ENCODE measurements at regions not wholly inside any gene's neighbourhood (a gene's known extent, or its start where the extent isn't known, plus 50 kb on each side); places are given as distances from the start of the nearest gene placed in this dataset.

GRCh38 chr6:82013561-82014530, 233.7 kb downstream of the IBTK start:
- Histone ChIP-seq H3K27me3 (ENCODE audit: insufficient read depth, low read length, poor library complexity) (no peaks in the 10 kb centered on the region), H3K9ac (ENCODE audit: low read depth, low read length) (no peak overlapping the region), H3K4me3 (ENCODE audit: low read depth in 1 of 2, low read length in 2 of 2) (no peak overlapping the region), H3K79me2 (ENCODE audit: insufficient read depth, low read length) (no peaks in the 10 kb centered on the region), H3K27ac (ENCODE audit: low read length) (no peak overlapping the region), H3K36me3 (ENCODE audit: insufficient read depth, low read length) (no peaks in the 10 kb centered on the region), H3K4me1 (ENCODE audit: insufficient read depth, low read length) (no peaks in the 10 kb centered on the region), H4K20me1 (ENCODE audit: insufficient read depth, low read length) (no peaks in the 10 kb centered on the region), H3K9me3 (ENCODE audit: insufficient read depth, low read length, severe bottlenecking) (no peaks in the 10 kb centered on the region), H2AFZ (ENCODE audit: low read depth, low read length) (no peak overlapping the region), H3K4me2 (ENCODE audit: insufficient read depth, low read length) (no peak overlapping the region)
- DNase-seq (no peak), ATAC-seq (ENCODE audit: insufficient read depth, low read depth) (no peak)
- TF ChIP-seq EZH2 (IDR thresholded peaks at IDR 0.05; ENCODE audit: borderline replicate concordance, low read depth, low read length, severe bottlenecking) (no peak), CTCF (IDR thresholded peaks at IDR 0.05; ENCODE audit: borderline replicate concordance, extremely low read depth, low read length, poor library complexity, severe bottlenecking) (no peak)

- DNase-seq (peak; percentile 20), ATAC-seq (ENCODE audit: insufficient read depth, low read depth) (peak; percentile 69; the same call in 2 of the 3 replicates)
- peaks cover 12% of the 10 kb centered on the region for H3K9me3 ChIP-seq (ENCODE audit: insufficient read depth, low read length, severe bottlenecking)
- H3K27me3 ChIP-seq (ENCODE audit: insufficient read depth, low read length, poor library complexity): no peaks in the 10 kb centered on the region
- H4K20me1 ChIP-seq (ENCODE audit: insufficient read depth, low read length): no peaks in the 10 kb centered on the region
- no peak overlapping the region for H3K9ac ChIP-seq (ENCODE audit: low read depth, low read length)
- H2AFZ ChIP-seq (ENCODE audit: low read depth, low read length): peak overlapping the region; percentile 4; the same call in 1 of the 2 replicates
- no peaks in the 10 kb centered on the region for H3K4me1 ChIP-seq (ENCODE audit: insufficient read depth, low read length)
- no peaks in the 10 kb centered on the region for H3K36me3 ChIP-seq (ENCODE audit: insufficient read depth, low read length)
- no peak overlapping the region for H3K4me2 ChIP-seq (ENCODE audit: insufficient read depth, low read length)
- TF ChIP-seq EZH2 (IDR thresholded peaks at IDR 0.05; ENCODE audit: borderline replicate concordance, low read depth, low read length, severe bottlenecking) (no peak), CTCF (IDR thresholded peaks at IDR 0.05; ENCODE audit: borderline replicate concordance, extremely low read depth, low read length, poor library complexity, severe bottlenecking) (peak; percentile 68)
- no peaks in the 10 kb centered on the region for H3K79me2 ChIP-seq (ENCODE audit: insufficient read depth, low read length)
- no peak overlapping the region for H3K27ac ChIP-seq (ENCODE audit: low read length)
- no peak overlapping the region for H3K4me3 ChIP-seq (ENCODE audit: low read depth in 1 of 2, low read length in 2 of 2)
Observed at GRCh38 chr6:82006027-82006738, 241.4 kb downstream of the IBTK start.

- Histone ChIP-seq H3K9ac (ENCODE audit: low read depth, low read length) (no peak overlapping the region), H2AFZ (ENCODE audit: low read depth, low read length) (no peak overlapping the region), H3K4me1 (ENCODE audit: insufficient read depth, low read length) (no peaks in the 10 kb centered on the region), H3K79me2 (ENCODE audit: insufficient read depth, low read length) (no peaks in the 10 kb centered on the region), H3K9me3 (ENCODE audit: insufficient read depth, low read length, severe bottlenecking) (peaks cover 7% of the 10 kb centered on the region), H3K4me3 (ENCODE audit: low read depth in 1 of 2, low read length in 2 of 2) (no peak overlapping the region), H3K4me2 (ENCODE audit: insufficient read depth, low read length) (no peak overlapping the region), H3K27me3 (ENCODE audit: insufficient read depth, low read length, poor library complexity) (no peaks in the 10 kb centered on the region), H3K27ac (ENCODE audit: low read length) (no peak overlapping the region), H4K20me1 (ENCODE audit: insufficient read depth, low read length) (no peaks in the 10 kb centered on the region), H3K36me3 (ENCODE audit: insufficient read depth, low read length) (no peaks in the 10 kb centered on the region)
- ATAC-seq (ENCODE audit: insufficient read depth, low read depth): no peak
- no peak for TF ChIP-seq CTCF (IDR thresholded peaks at IDR 0.05; ENCODE audit: borderline replicate concordance, extremely low read depth, low read length, poor library complexity, severe bottlenecking)
- no peak for TF ChIP-seq EZH2 (IDR thresholded peaks at IDR 0.05; ENCODE audit: borderline replicate concordance, low read depth, low read length, severe bottlenecking)
- no peak for DNase-seq
Observed at GRCh38 chr6:82000551-82000950, 247.0 kb downstream of the IBTK start.

Data from DND-41 (cell line).